ENCODE measurements at regions not wholly inside any gene's neighbourhood (a gene's known extent, or its start where the extent isn't known, plus 50 kb on each side); places are given as distances from the start of the nearest gene placed in this dataset.
"Not testable (repeated sequence)": the region's sequence is repeated elsewhere in the genome, so short reads cannot be mapped to it uniquely, and the experiment has no call there.

DNA sequence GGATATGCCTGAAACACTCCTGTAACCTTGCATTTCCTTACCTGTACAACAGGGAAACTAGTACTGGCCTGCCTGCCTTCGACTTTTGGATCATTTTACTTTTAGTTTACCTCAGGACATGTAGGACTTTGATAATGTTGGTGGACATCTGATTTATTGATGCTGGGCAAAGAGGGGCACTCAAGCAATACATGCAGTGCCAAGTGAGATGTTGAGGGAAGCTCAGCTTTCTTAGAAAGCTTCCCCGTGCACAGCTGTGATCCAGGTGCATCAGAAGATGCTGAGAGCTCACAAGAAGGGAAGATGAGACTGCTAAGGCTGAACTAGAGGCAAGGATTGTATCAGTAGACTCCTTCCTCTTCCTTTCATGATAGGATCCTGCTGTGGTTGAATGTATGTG, 336.2 kb upstream of the NCAM1 start:
- TF ChIP-seq JUN (IDR thresholded peaks at IDR 0.05; ENCODE audit: borderline replicate concordance, insufficient read depth, insufficient read length, low read depth); POLR2AphosphoS5 (IDR thresholded peaks at IDR 0.05; ENCODE audit: insufficient read depth, low read depth, low read length); POLR2A (IDR thresholded peaks at IDR 0.05; ENCODE audit: low read depth, low read length): not testable (repeated sequence)
- TF ChIP-seq, protein P1, sequence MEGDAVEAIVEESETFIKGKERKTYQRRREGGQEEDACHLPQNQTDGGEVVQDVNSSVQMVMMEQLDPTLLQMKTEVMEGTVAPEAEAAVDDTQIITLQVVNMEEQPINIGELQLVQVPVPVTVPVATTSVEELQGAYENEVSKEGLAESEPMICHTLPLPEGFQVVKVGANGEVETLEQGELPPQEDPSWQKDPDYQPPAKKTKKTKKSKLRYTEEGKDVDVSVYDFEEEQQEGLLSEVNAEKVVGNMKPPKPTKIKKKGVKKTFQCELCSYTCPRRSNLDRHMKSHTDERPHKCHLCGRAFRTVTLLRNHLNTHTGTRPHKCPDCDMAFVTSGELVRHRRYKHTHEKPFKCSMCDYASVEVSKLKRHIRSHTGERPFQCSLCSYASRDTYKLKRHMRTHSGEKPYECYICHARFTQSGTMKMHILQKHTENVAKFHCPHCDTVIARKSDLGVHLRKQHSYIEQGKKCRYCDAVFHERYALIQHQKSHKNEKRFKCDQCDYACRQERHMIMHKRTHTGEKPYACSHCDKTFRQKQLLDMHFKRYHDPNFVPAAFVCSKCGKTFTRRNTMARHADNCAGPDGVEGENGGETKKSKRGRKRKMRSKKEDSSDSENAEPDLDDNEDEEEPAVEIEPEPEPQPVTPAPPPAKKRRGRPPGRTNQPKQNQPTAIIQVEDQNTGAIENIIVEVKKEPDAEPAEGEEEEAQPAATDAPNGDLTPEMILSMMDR (IDR thresholded peaks at IDR 0.05; ENCODE audit: extremely low read depth in 1 of 2, insufficient read depth in 1 of 2, low read depth in 1 of 2, low read length in 2 of 2) = not testable (repeated sequence)
- TF ChIP-seq, protein P2, sequence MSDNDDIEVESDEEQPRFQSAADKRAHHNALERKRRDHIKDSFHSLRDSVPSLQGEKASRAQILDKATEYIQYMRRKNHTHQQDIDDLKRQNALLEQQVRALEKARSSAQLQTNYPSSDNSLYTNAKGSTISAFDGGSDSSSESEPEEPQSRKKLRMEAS (IDR thresholded peaks at IDR 0.05; ENCODE audit: insufficient read depth, insufficient read length) = not testable (repeated sequence)
